H9 (cell line): ENCODE measurements at regions not wholly inside any gene's neighbourhood (a gene's known extent, or its start where the extent isn't known, plus 50 kb on each side); places are given as distances from the start of the nearest gene placed in this dataset.

Experiments
- DNase-seq: peaks from one replicate; pipeline ENCODE4 v3.0.0-alpha.2; 2017
- H2AFZ ChIP-seq: one replicate; pipeline ENCODE4 v1.6.1; 2013; ENCODE audit warnings: mild to moderate bottlenecking, low read length, control low read depth, moderate library complexity
- H2AK5ac ChIP-seq: 2 replicates; pipeline ENCODE4 v1.6.1; 2013; ENCODE audit warnings: low read length, control low read depth, mixed read lengths; ENCODE audit not compliant: insufficient read length
- H2BK120ac ChIP-seq: one replicate; pipeline ENCODE4 v1.6.1; 2013; ENCODE audit warnings: low read depth, mild to moderate bottlenecking, low read length, control low read depth, inconsistent platforms; ENCODE audit not compliant: poor library complexity, severe bottlenecking
- H2BK12ac ChIP-seq: 2 replicates; pipeline ENCODE4 v1.6.1; 2013; ENCODE audit warnings: low read length, control low read depth, mixed read lengths, low read depth; ENCODE audit not compliant: insufficient read length
- H2BK15ac ChIP-seq: 2 replicates; pipeline ENCODE4 v1.6.1; 2013; ENCODE audit warnings: low read depth, low read length, control low read depth
- H2BK20ac ChIP-seq: one replicate; pipeline ENCODE4 v1.6.1; 2013; ENCODE audit warnings: low read depth, mild to moderate bottlenecking, low read length, control low read depth, inconsistent platforms; ENCODE audit not compliant: poor library complexity, severe bottlenecking
- H2BK5ac ChIP-seq: 2 replicates; pipeline ENCODE4 v1.6.1; 2013; ENCODE audit warnings: low read length, control low read depth, mixed read lengths; ENCODE audit not compliant: insufficient read length
- H3K14ac ChIP-seq: 2 replicates; pipeline ENCODE4 v1.6.1; 2013; ENCODE audit warnings: low read length, control low read depth; ENCODE audit not compliant: insufficient read depth
- H3K18ac ChIP-seq: 2 replicates; pipeline ENCODE4 v1.6.1; 2013; ENCODE audit warnings: low read depth, mild to moderate bottlenecking, mixed read lengths, low read length, control low read depth; ENCODE audit not compliant: insufficient read length
- H3K23ac ChIP-seq: 2 replicates; pipeline ENCODE4 v1.6.1; 2013; ENCODE audit warnings: low read length, control low read depth, mixed read lengths, low read depth; ENCODE audit not compliant: insufficient read length
- H3K23me2 ChIP-seq: 2 replicates; pipeline ENCODE4 v1.6.1; 2013; ENCODE audit warnings: low read depth, mild to moderate bottlenecking, mixed read lengths, low read length, control low read depth; ENCODE audit not compliant: insufficient read length, poor library complexity, severe bottlenecking
- H3K27ac ChIP-seq: 2 replicates; pipeline ENCODE4 v1.5.1; 2013; ENCODE audit warnings: low read length, control low read depth, mixed read lengths, low read depth; ENCODE audit not compliant: insufficient read length
- H3K27me3 ChIP-seq: 2 replicates; pipeline ENCODE4 v1.6.1; 2013; ENCODE audit warnings: low read length, control low read depth, inconsistent platforms; ENCODE audit not compliant: insufficient read depth
- H3K4ac ChIP-seq: 2 replicates; pipeline ENCODE4 v1.6.1; 2013; ENCODE audit warnings: low read depth, mild to moderate bottlenecking, control low read depth, inconsistent platforms, low read length, moderate library complexity
- H3K4me1 ChIP-seq: 2 replicates; pipeline ENCODE4 v1.6.1; 2013; ENCODE audit warnings: low read length, control low read depth, inconsistent platforms; ENCODE audit not compliant: insufficient read depth
- H3K4me2 ChIP-seq: 2 replicates; pipeline ENCODE4 v1.6.1; 2013; ENCODE audit warnings: low read length, control low read depth, mixed read lengths; ENCODE audit not compliant: insufficient read length, insufficient read depth
- H3K56ac ChIP-seq: 2 replicates; pipeline ENCODE4 v1.6.1; 2013; ENCODE audit warnings: low read depth, mild to moderate bottlenecking, mixed read lengths, low read length, control low read depth; ENCODE audit not compliant: insufficient read length
- H3K79me1 ChIP-seq: 2 replicates; pipeline ENCODE4 v1.6.1; 2013; ENCODE audit warnings: low read depth, mild to moderate bottlenecking, moderate library complexity, low read length, control low read depth, inconsistent platforms; ENCODE audit not compliant: insufficient read depth, poor library complexity, severe bottlenecking
- H3K79me2 ChIP-seq: 2 replicates; pipeline ENCODE4 v1.6.1; 2013; ENCODE audit warnings: low read length, control low read depth, inconsistent platforms; ENCODE audit not compliant: insufficient read depth
- H3K9ac ChIP-seq: 2 replicates; pipeline ENCODE4 v1.6.1; 2013; ENCODE audit warnings: low read length, control low read depth, mixed read lengths; ENCODE audit not compliant: insufficient read length; ENCODE audit errors: extremely low read depth
- H3K9me3 ChIP-seq: one replicate; pipeline ENCODE4 v1.6.1; 2013; ENCODE audit warnings: low read depth, low read length, inconsistent platforms; ENCODE audit not compliant: control insufficient read depth
- H3T11ph ChIP-seq: one replicate; pipeline ENCODE4 v1.6.1; 2013; ENCODE audit warnings: mild to moderate bottlenecking, low read length, control low read depth, inconsistent platforms
- H4K20me1 ChIP-seq: one replicate; pipeline ENCODE4 v1.6.1; 2013; ENCODE audit not compliant: control insufficient read depth, insufficient read length, insufficient read depth
- H4K5ac ChIP-seq: 2 replicates; pipeline ENCODE4 v1.6.1; 2013; ENCODE audit warnings: low read depth, mild to moderate bottlenecking, mixed read lengths, low read length, control low read depth; ENCODE audit not compliant: insufficient read length
- H4K8ac ChIP-seq: replicated peaks from 2 replicates; pipeline ENCODE4 v1.6.1; 2013; ENCODE audit warnings: low read length, control low read depth, mixed read lengths, low read depth; ENCODE audit not compliant: insufficient read length
- H4K91ac ChIP-seq: 2 replicates; pipeline ENCODE4 v1.6.1; 2013; ENCODE audit warnings: low read depth, mild to moderate bottlenecking, moderate library complexity, mixed read lengths, low read length, control low read depth; ENCODE audit not compliant: insufficient read length
- H3K27ac Mint-ChIP-seq, 3 experiments: 2 replicates in 2 of 3; 3 replicates in 1 of 3; pipeline ENCODE4 v1.8.0; 2020 to 2021; ENCODE audit warnings: mixed read lengths in 3 of 3, mild to moderate bottlenecking in 1 of 3, moderate library complexity in 1 of 3
- H3K27me3 Mint-ChIP-seq: 2 replicates; pipeline ENCODE4 v1.8.0; 2021; ENCODE audit warnings: low read depth, mild to moderate bottlenecking, moderate library complexity, mixed read lengths
- H3K36me3 Mint-ChIP-seq, 3 experiments: 2 replicates in 2 of 3; 3 replicates in 1 of 3; pipeline ENCODE4 v1.8.0; 2020 to 2021; ENCODE audit warnings: low read depth in 3 of 3, mixed read lengths in 3 of 3; ENCODE audit not compliant: insufficient read depth in 1 of 3
- H3K4me1 Mint-ChIP-seq, 2 experiments: 2 replicates each; pipeline ENCODE4 v1.8.0; 2020; ENCODE audit warnings: mixed read lengths in 2 of 2
- H3K4me3 Mint-ChIP-seq, 2 experiments: 2 replicates in 1 of 2; 3 replicates in 1 of 2; pipeline ENCODE4 v1.8.0; 2020 to 2021; ENCODE audit warnings: mild to moderate bottlenecking in 2 of 2, mixed read lengths in 2 of 2, moderate library complexity in 1 of 2
- H3K9me3 Mint-ChIP-seq, 2 experiments: 2 replicates in 1 of 2; 3 replicates in 1 of 2; pipeline ENCODE4 v1.8.0; 2020; ENCODE audit warnings: mild to moderate bottlenecking in 2 of 2, mixed read lengths in 2 of 2, moderate library complexity in 1 of 2
- CTCF ChIP-seq: fragments of 200-600 bp; sonication (generic); conservative IDR thresholded peaks from 3 replicates; pipeline ENCODE4 v1.8.0; 2021; ENCODE audit warnings: antibody characterized with exemption, mild to moderate bottlenecking
- WGBS: extraction: QIAGEN DNeasy Blood & Tissue Kit; methylation state at CpG from one replicate; pipeline ENCODE4 v1.1.7; 2013; ENCODE audit warnings: missing lambda C conversion rate, low lambda C conversion rate, mixed read lengths; ENCODE audit not compliant: insufficient read length; ENCODE audit errors: extremely low coverage; 5-methylcytosine and 5-hydroxymethylcytosine counted together

- Histone ChIP-seq H2AFZ (no peak overlapping the region), H2BK5ac (no peak overlapping the region), H3K4me1 (peaks cover 3% of the 10 kb centered on the region; the same call in 1 of the 2 replicates), H3K56ac (no peak overlapping the region), H2AK5ac (no peak overlapping the region), H4K8ac (no peak overlapping the region), H3K4me2 (no peak overlapping the region), H3K79me1 (no peaks in the 10 kb centered on the region), H3T11ph (no peak overlapping the region), H4K91ac (no peak overlapping the region), H2BK120ac (no peak overlapping the region), H3K9ac (no peak overlapping the region), H2BK15ac (no peak overlapping the region), H4K20me1 (no peaks in the 10 kb centered on the region), H4K5ac (no peak overlapping the region), H3K79me2 (no peaks in the 10 kb centered on the region), H3K27ac (no peak overlapping the region), H3K27me3 (no peaks in the 10 kb centered on the region; the same call in 1 of the 2 replicates), H3K4ac (no peak overlapping the region), H3K9me3 (no peaks in the 10 kb centered on the region), H3K23me2 (no peaks in the 10 kb centered on the region), H2BK20ac (no peak overlapping the region), H3K18ac (no peak overlapping the region), H3K14ac (no peak overlapping the region), H3K23ac (no peak overlapping the region), H2BK12ac (no peak overlapping the region)
- no CpG with 5 or more reads among the region's 4 CpGs for WGBS
- no peaks in the 10 kb centered on the region; the same call in 1 of the 2 replicates for H3K27me3 Mint-ChIP-seq
- H3K4me1 Mint-ChIP-seq, result peaks cover 3 to 13% of the 10 kb centered on the region in 2 experiments; a peak in 2 of 4 replicates
- peak overlapping the region in 1 of 3 experiments; percentile 31; a peak in 1 of 7 replicates for H3K27ac Mint-ChIP-seq
- no peak for DNase-seq
- TF ChIP-seq CTCF, result no peak
- H3K4me3 Mint-ChIP-seq, result no peak overlapping the region
- H3K9me3 Mint-ChIP-seq, result peaks cover 3 to 5% of the 10 kb centered on the region in 2 experiments; a peak in 3 of 5 replicates
- H3K36me3 Mint-ChIP-seq, result peaks cover 0 to 5% (median 2%) of the 10 kb centered on the region in 3 experiments; a peak in 3 of 7 replicates
Observed at GRCh38 chr12:81809829-81810595, 50.9 kb upstream of the PPFIA2 start.
